Memory B cell (primary cell): ENCODE measurements at regions not wholly inside any gene's neighbourhood (a gene's known extent, or its start where the extent isn't known, plus 50 kb on each side); places are given as distances from the start of the nearest gene placed in this dataset.

Experiments used
- ATAC-seq: fragments of 150-1000 bp; cut with Tn5 transposase; 2 replicates; pipeline ENCODE4 v1.10.0; 2021; ENCODE audit warnings: low read depth, mild to moderate bottlenecking, moderate library complexity
- DNase-seq, 2 donors: peaks; one replicate each; pipeline ENCODE4 v3.0.0; 2022; ENCODE audit warnings: low spot score in 2 of 2
- H3K27ac Mint-ChIP-seq: one replicate; pipeline ENCODE4 v1.8.0; 2022; ENCODE audit warnings: mild to moderate bottlenecking, moderate library complexity, mixed read lengths
- H3K27me3 Mint-ChIP-seq: one replicate; pipeline ENCODE4 v1.8.0; 2022; ENCODE audit warnings: mixed read lengths
- H3K36me3 Mint-ChIP-seq: one replicate; pipeline ENCODE4 v1.8.0; 2022; ENCODE audit warnings: mild to moderate bottlenecking, mixed read lengths
- H3K4me1 Mint-ChIP-seq: one replicate; pipeline ENCODE4 v1.8.0; 2022; ENCODE audit warnings: mixed read lengths
- H3K4me3 Mint-ChIP-seq: one replicate; pipeline ENCODE4 v1.8.0; 2022; ENCODE audit warnings: mild to moderate bottlenecking, moderate library complexity, mixed read lengths
- H3K9me3 Mint-ChIP-seq: one replicate; pipeline ENCODE4 v1.8.0; 2022; ENCODE audit warnings: mixed read lengths

DNA sequence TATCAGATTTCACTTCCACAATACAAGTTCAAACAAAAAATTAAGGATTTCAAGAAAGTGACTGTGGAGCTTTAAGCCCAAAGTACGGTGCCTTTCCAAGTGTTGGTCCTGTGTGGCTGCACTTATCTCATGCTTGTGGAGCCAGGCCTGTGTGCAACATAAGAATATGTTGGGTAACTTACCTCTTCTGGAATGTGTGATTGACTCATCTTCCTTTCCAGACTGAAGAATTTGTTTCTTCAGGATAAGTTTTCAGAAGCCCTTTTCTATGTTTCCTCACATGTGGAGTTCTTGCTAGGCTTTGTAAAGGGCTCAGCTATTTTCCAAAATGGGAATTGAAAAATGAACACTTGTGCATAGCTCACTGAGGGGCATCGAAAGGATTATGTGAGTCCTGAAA lies 485.1 kb upstream of the PAPPA start:
- ATAC-seq, result no peak
- no peak for DNase-seq
- Mint-ChIP-seq H3K36me3 (no peaks in the 10 kb centered on the region), H3K4me3 (no peak overlapping the region), H3K4me1 (no peaks in the 10 kb centered on the region), H3K9me3 (peaks cover 2% of the 10 kb centered on the region), H3K27me3 (peaks cover 2% of the 10 kb centered on the region), H3K27ac (no peak overlapping the region)

GRCh38 chr9:115671236-115671962 lies 482.2 kb upstream of the PAPPA start:
- no peak for ATAC-seq
- peaks cover 2% of the 10 kb centered on the region for H3K27me3 Mint-ChIP-seq
- no peaks in the 10 kb centered on the region for H3K4me1 Mint-ChIP-seq
- no peak overlapping the region for H3K27ac Mint-ChIP-seq
- no peaks in the 10 kb centered on the region for H3K36me3 Mint-ChIP-seq
- H3K9me3 Mint-ChIP-seq, result peaks cover 3% of the 10 kb centered on the region
- DNase-seq, result no peak
- H3K4me3 Mint-ChIP-seq, result no peak overlapping the region

DNA sequence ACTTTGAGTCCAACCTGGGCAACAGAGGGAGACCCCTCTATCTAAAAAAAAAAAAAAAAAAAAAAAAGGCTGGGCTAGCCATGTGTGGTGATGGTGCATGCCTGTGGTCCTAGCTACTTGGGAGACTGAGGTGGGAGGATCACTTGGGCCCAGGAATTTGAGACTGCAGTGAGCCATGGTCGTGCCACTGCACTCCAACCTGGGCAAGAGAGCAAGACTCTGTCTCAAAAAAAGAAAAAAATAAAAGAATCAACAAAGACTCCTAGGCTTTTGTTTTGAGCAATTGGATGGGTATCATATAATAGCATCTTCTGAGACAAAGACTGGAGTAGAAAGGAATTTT lies 481.7 kb upstream of the PAPPA start:
- Mint-ChIP-seq H3K27ac (no peak overlapping the region), H3K4me1 (no peaks in the 10 kb centered on the region), H3K27me3 (peaks cover 4% of the 10 kb centered on the region), H3K4me3 (no peak overlapping the region), H3K9me3 (peaks cover 6% of the 10 kb centered on the region), H3K36me3 (peaks cover 1% of the 10 kb centered on the region)
- DNase-seq, result no peak
- ATAC-seq, result no peak

DNA sequence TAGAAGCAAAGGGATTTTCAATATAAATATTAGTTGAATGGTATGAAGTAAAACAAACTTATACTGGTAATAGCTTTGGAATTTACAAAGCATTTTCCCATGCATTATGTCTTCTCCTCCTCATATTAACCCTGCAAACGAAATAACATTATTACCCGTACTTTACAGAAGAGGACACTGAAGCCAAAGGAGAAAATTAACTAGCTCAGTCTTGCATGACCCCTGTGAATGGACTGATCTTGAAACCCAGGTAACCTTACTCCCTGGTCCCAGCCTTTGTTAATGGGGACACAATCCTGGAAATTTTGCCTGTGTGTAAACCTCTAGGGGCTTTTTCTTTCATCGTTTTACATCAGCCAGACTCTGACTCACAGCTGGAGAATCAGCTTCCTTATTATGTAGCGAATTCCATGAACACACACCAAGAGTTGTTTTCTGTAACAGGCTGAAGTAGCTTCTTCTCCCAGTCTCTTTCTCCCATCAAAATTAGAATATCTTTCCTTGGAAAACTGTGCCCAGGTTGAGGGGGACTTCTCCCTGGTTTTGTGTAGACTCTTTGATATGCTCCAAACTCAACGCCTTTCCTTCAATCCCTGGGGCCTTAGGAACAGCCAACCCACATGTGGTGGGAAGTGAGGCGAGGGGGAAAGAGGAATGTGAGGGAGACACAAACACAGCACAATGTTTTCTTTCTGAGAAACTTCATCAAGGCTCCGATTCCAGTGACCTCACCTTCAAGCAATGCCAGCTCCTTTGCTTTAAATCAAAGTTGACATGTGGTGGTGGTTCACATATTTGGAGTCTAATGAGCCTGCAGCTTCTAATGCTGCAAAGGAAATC lies 480.9 kb upstream of the PAPPA start:
- DNase-seq (no peak), ATAC-seq (no peak)
- Mint-ChIP-seq H3K9me3 (peaks cover 6% of the 10 kb centered on the region), H3K36me3 (peaks cover 1% of the 10 kb centered on the region), H3K4me1 (no peaks in the 10 kb centered on the region), H3K4me3 (no peak overlapping the region), H3K27me3 (peaks cover 4% of the 10 kb centered on the region), H3K27ac (no peak overlapping the region)

DNA sequence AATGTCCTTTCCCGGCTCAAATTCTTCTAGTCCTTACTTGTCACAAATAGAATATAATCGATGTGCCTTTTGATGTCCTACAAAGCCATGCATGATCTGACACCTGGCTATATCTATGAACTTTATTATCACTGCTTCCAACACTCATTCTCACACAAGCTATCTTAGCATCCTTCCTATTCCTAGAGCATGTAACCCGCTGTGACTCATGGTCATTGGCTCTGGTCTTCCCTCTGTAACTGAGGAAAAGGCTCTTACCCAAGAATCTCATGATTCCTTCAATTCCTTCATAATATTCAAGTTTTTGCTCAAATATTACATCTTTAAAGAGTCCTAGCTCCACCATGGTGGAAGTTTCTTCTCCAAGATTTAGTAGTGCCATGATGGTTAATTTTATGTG lies 480.0 kb upstream of the PAPPA start:
- no peak for DNase-seq

GRCh38 chr9:115674091-115674490 lies 479.5 kb upstream of the PAPPA start:
- Mint-ChIP-seq H3K27ac (no peak overlapping the region), H3K27me3 (peaks cover 4% of the 10 kb centered on the region), H3K4me3 (no peak overlapping the region), H3K36me3 (peaks cover 1% of the 10 kb centered on the region), H3K9me3 (peaks cover 6% of the 10 kb centered on the region), H3K4me1 (no peaks in the 10 kb centered on the region)
- DNase-seq (no peak), ATAC-seq (no peak)

More for the DNA sequence above, 480.0 kb upstream of the PAPPA start:
- Mint-ChIP-seq H3K4me1 (no peaks in the 10 kb centered on the region), H3K9me3 (peaks cover 6% of the 10 kb centered on the region), H3K36me3 (peaks cover 1% of the 10 kb centered on the region), H3K27me3 (peaks cover 4% of the 10 kb centered on the region), H3K27ac (no peak overlapping the region), H3K4me3 (no peak overlapping the region)
- ATAC-seq, result no peak

GRCh38 chr9:115675834-115676233 lies 477.8 kb upstream of the PAPPA start:
- H3K36me3 Mint-ChIP-seq, result peaks cover 1% of the 10 kb centered on the region
- peaks cover 1% of the 10 kb centered on the region for H3K27me3 Mint-ChIP-seq
- H3K9me3 Mint-ChIP-seq, result peaks cover 9% of the 10 kb centered on the region
- DNase-seq, result no peak
- no peak for ATAC-seq
- no peak overlapping the region for H3K4me3 Mint-ChIP-seq
- no peak overlapping the region for H3K27ac Mint-ChIP-seq
- H3K4me1 Mint-ChIP-seq, result no peaks in the 10 kb centered on the region

DNA sequence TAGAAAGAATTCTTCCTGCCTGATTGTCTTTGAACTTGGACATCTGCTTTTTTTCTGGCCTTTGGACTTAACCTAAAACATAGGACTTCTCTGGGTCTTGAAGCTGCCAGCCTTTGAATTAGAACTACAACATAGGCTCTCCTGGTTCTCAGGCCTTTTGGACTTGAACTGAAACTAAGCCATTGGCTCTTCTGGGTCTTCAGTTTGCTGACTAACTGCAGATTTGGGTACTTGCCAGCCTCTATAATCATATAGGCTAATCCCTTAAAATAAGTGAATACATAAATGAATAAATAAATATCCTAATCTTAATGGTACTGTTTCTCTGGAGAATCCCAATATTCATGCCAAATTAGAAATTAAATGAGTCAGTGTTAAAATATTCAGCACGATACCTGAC lies 473.4 kb upstream of the PAPPA start:
- Mint-ChIP-seq H3K4me3 (no peak overlapping the region), H3K27ac (no peak overlapping the region), H3K36me3 (peaks cover 1% of the 10 kb centered on the region), H3K4me1 (no peaks in the 10 kb centered on the region), H3K27me3 (peaks cover 1% of the 10 kb centered on the region), H3K9me3 (peaks cover 7% of the 10 kb centered on the region)
- DNase-seq (no peak), ATAC-seq (no peak)

- H3K9me3 Mint-ChIP-seq, result peaks cover 9% of the 10 kb centered on the region
- no peaks in the 10 kb centered on the region for H3K4me1 Mint-ChIP-seq
- H3K27ac Mint-ChIP-seq, result no peak overlapping the region
- no peak overlapping the region for H3K4me3 Mint-ChIP-seq
- H3K36me3 Mint-ChIP-seq, result peaks cover 1% of the 10 kb centered on the region
- H3K27me3 Mint-ChIP-seq, result peaks cover 1% of the 10 kb centered on the region
- DNase-seq (no peak), ATAC-seq (no peak)
These were observed 472.0 kb upstream of the PAPPA start for GRCh38 chr9:115681585-115681984.

GRCh38 chr9:115686069-115686468 lies 467.5 kb upstream of the PAPPA start:
- H3K4me3 Mint-ChIP-seq, result no peak overlapping the region
- H3K27ac Mint-ChIP-seq, result no peak overlapping the region
- H3K36me3 Mint-ChIP-seq, result no peaks in the 10 kb centered on the region
- no peaks in the 10 kb centered on the region for H3K4me1 Mint-ChIP-seq
- peaks cover 4% of the 10 kb centered on the region for H3K9me3 Mint-ChIP-seq
- DNase-seq (no peak), ATAC-seq (no peak)
- no peaks in the 10 kb centered on the region for H3K27me3 Mint-ChIP-seq

GRCh38 chr9:115687356-115687755 lies 466.2 kb upstream of the PAPPA start:
- H3K4me3 Mint-ChIP-seq, result no peak overlapping the region

GRCh38 chr9:115689331-115689730 lies 464.3 kb upstream of the PAPPA start:
- Mint-ChIP-seq H3K4me3 (no peak overlapping the region), H3K4me1 (no peaks in the 10 kb centered on the region), H3K27ac (no peak overlapping the region), H3K27me3 (no peaks in the 10 kb centered on the region), H3K36me3 (no peaks in the 10 kb centered on the region), H3K9me3 (peaks cover 2% of the 10 kb centered on the region)
- DNase-seq, result no peak
- ATAC-seq, result no peak

More at GRCh38 chr9:115687356-115687755, 466.2 kb upstream of the PAPPA start:
- DNase-seq, result no peak
- H3K36me3 Mint-ChIP-seq, result no peaks in the 10 kb centered on the region
- no peaks in the 10 kb centered on the region for H3K4me1 Mint-ChIP-seq
- H3K27me3 Mint-ChIP-seq, result no peaks in the 10 kb centered on the region
- ATAC-seq, result no peak
- H3K9me3 Mint-ChIP-seq, result peaks cover 4% of the 10 kb centered on the region
- no peak overlapping the region for H3K27ac Mint-ChIP-seq

DNA sequence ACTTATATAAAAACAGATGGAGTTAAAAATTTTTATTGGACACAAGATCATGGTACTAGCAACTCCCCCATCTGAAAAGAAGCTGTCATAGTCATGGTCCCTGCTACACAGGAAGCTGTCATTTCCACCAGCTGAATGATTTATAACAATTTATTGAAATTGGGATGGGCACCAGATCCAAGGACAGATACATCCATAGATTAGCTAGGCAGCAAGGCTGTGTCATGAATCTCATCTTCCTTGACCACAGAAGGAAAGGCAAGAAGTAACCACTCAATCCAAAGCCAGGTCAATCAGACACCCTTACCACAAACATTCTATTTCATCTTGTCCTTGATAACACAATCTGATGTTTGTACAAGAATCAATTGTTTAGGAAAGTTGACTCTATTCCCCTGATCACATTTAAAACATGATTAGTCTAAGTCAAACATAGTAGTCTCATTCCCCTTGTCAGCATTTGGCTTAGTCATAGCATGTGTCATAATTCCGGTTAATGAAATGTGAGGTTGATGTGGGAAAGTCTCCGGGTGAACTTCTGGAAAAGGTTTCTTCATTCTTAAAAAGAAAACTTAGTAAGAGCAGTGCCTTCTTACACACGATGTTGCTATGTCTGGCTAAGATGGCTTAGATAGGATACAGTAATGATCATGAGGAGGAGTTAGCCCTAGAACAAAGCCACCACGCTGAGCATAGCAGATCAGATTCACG lies 462.6 kb upstream of the PAPPA start:
- H3K27me3 Mint-ChIP-seq, result no peaks in the 10 kb centered on the region
- no peaks in the 10 kb centered on the region for H3K36me3 Mint-ChIP-seq
- H3K27ac Mint-ChIP-seq, result no peak overlapping the region
- H3K9me3 Mint-ChIP-seq, result no peaks in the 10 kb centered on the region
- no peak for ATAC-seq
- no peak overlapping the region for H3K4me3 Mint-ChIP-seq
- no peaks in the 10 kb centered on the region for H3K4me1 Mint-ChIP-seq
- DNase-seq, result no peak

GRCh38 chr9:115691693-115692092 lies 461.9 kb upstream of the PAPPA start:
- ATAC-seq, result no peak
- Mint-ChIP-seq H3K36me3 (no peaks in the 10 kb centered on the region), H3K27ac (no peak overlapping the region), H3K4me3 (no peak overlapping the region), H3K27me3 (no peaks in the 10 kb centered on the region), H3K4me1 (no peaks in the 10 kb centered on the region), H3K9me3 (no peaks in the 10 kb centered on the region)
- no peak for DNase-seq
